Neural progenitor cell (in vitro differentiated cells): ENCODE measurements at regions not wholly inside any gene's neighbourhood (a gene's known extent, or its start where the extent isn't known, plus 50 kb on each side); places are given as distances from the start of the nearest gene placed in this dataset.

Experiments used
- EZH2 ChIP-seq: fragments of 200-600 bp; sonication (generic); IDR thresholded peaks from 2 replicates; pipeline ENCODE4 v1.6.1; 2017; ENCODE audit warnings: antibody characterized with exemption, mild to moderate bottlenecking, moderate library complexity
- TF ChIP-seq, protein P1 (sequence below): fragments of 200-600 bp; sonication (generic); IDR thresholded peaks from 2 replicates; pipeline ENCODE4 v1.5.1; 2017; ENCODE audit warnings: antibody characterized with exemption, mild to moderate bottlenecking

DNA sequence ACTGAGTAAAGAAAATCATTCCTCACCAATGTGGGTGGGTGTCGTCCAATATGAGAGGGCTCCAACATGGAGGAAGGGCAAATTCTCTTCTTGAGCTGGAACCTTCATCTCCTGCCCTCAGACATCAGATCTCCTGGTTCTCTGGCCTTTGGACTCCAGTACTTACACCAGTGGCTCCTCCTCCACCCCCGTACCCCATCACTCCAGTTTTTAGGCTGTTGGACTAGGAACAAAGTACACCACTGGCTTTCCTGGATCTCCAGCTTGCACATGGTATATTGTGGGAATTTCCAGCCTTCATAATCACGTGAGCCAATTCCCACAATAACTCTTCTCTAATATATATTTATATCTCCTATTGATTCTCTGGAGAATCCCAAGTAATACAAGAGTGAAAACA lies 196.9 kb downstream of the PDHA2 start:
- TF ChIP-seq, protein P1, sequence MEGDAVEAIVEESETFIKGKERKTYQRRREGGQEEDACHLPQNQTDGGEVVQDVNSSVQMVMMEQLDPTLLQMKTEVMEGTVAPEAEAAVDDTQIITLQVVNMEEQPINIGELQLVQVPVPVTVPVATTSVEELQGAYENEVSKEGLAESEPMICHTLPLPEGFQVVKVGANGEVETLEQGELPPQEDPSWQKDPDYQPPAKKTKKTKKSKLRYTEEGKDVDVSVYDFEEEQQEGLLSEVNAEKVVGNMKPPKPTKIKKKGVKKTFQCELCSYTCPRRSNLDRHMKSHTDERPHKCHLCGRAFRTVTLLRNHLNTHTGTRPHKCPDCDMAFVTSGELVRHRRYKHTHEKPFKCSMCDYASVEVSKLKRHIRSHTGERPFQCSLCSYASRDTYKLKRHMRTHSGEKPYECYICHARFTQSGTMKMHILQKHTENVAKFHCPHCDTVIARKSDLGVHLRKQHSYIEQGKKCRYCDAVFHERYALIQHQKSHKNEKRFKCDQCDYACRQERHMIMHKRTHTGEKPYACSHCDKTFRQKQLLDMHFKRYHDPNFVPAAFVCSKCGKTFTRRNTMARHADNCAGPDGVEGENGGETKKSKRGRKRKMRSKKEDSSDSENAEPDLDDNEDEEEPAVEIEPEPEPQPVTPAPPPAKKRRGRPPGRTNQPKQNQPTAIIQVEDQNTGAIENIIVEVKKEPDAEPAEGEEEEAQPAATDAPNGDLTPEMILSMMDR: no peak
- no peak for TF ChIP-seq EZH2
